Kidney (tissue), 13 donors: ENCODE measurements at regions not wholly inside any gene's neighbourhood (a gene's known extent, or its start where the extent isn't known, plus 50 kb on each side); places are given as distances from the start of the nearest gene placed in this dataset.
A peak's percentile ranks its signal among the peaks of the same experiment; 100 is the strongest.

Experiments used
- DNase-seq, 5 donors: peaks; one replicate each; pipeline ENCODE4 v3.0.0-alpha.2; 2013 to 2020
- FAIRE-seq: peaks from 2 replicates; lab custom pipeline; 2012; peaks lifted over from hg19 to GRCh38; lab: Jason Lieb, UNC
- H3K27ac ChIP-seq, 2 donors: one replicate each; pipeline ENCODE4 v1.7.0; 2013; ENCODE audit warnings: low read depth in 2 of 2, low read length in 2 of 2, inconsistent platforms in 1 of 2
- H3K27me3 ChIP-seq: one replicate; pipeline ENCODE4 v1.7.1; 2013; ENCODE audit warnings: low read length, inconsistent platforms; ENCODE audit not compliant: control insufficient read depth, insufficient read depth
- H3K36me3 ChIP-seq, 3 donors: one replicate each; pipeline versions ENCODE4 v1.7.0 to v1.7.1; 2013; ENCODE audit warnings: low read length in 3 of 3, control low read depth in 1 of 3, inconsistent platforms in 1 of 3; ENCODE audit not compliant: insufficient read depth in 3 of 3, control insufficient read depth in 2 of 3
- H3K4me1 ChIP-seq, 3 donors: one replicate each; pipeline versions ENCODE4 v1.7.0 to v1.7.1; 2013; ENCODE audit warnings: low read length in 3 of 3, inconsistent platforms in 1 of 3, low read depth in 1 of 3; ENCODE audit not compliant: control insufficient read depth in 2 of 3, insufficient read depth in 2 of 3
- H3K4me3 ChIP-seq, 3 donors: one replicate each; pipeline versions ENCODE4 v1.7.0 to v1.8.1; 2013; ENCODE audit warnings: low read length in 3 of 3, control low read depth in 1 of 3, inconsistent platforms in 1 of 3
- H3K9ac ChIP-seq, 3 donors: one replicate each; pipeline versions ENCODE4 v1.7.0 to v1.7.1; 2013; ENCODE audit warnings: low read length in 3 of 3, control low read depth in 1 of 3, inconsistent platforms in 1 of 3
- H3K9me3 ChIP-seq, 3 donors: one replicate each; pipeline versions ENCODE4 v1.7.0 to v1.7.1; 2013; ENCODE audit warnings: low read length in 3 of 3, control low read depth in 1 of 3, inconsistent platforms in 1 of 3; ENCODE audit not compliant: control insufficient read depth in 2 of 3, insufficient read depth in 1 of 3
- CTCF ChIP-seq: IDR thresholded peaks from 3 replicates; pipeline ENCODE4 v1.5.1; 2012; ENCODE audit warnings: mild to moderate bottlenecking, moderate library complexity, borderline replicate concordance; ENCODE audit not compliant: insufficient read depth; ENCODE audit errors: extremely low read depth
- intact Hi-C: fragments of 100-400 bp; cut with DNase I; formaldehyde crosslinking; loops from one replicate; pipeline ENCODE4 v1.11.1; 2022
- donor health status: control.
- donor health status: control.
- donor health status: control.
- donor health status: control.
- donor health status: control.
- donor health status: DM: yes; HTN: yes; CAD: no.
- donor health status: Normal renal cell carcinoma (clear cell type).

GRCh38 chr9:134568811-134569210 is 72.8 kb upstream of the COL5A1 start:
- FAIRE-seq (no peak), DNase-seq (peak in 1 of 5 donors; percentile 6)
- H3K27ac ChIP-seq: no peak overlapping the region
- no peaks in the 10 kb centered on the region for H3K4me1 ChIP-seq
- H3K36me3 ChIP-seq: no peaks in the 10 kb centered on the region
- H3K9me3 ChIP-seq: peaks cover 0 to 3% (median 0%) of the 10 kb centered on the region in 3 donors
- intact Hi-C loops: no loop called here
- TF ChIP-seq CTCF: no peak
- no peaks in the 10 kb centered on the region for H3K27me3 ChIP-seq
- H3K9ac ChIP-seq: no peak overlapping the region
- H3K4me3 ChIP-seq: no peak overlapping the region

- TF ChIP-seq CTCF: no peak
- H3K27ac ChIP-seq: no peak overlapping the region
- FAIRE-seq (no peak), DNase-seq (peak in 2 of 5 donors; percentile 1 to 11)
- no peak overlapping the region for H3K9ac ChIP-seq
- no peaks in the 10 kb centered on the region for H3K27me3 ChIP-seq
- H3K4me1 ChIP-seq: no peaks in the 10 kb centered on the region
- peaks cover 0 to 3% (median 0%) of the 10 kb centered on the region in 3 donors for H3K9me3 ChIP-seq
- H3K4me3 ChIP-seq: no peak overlapping the region
- no peaks in the 10 kb centered on the region for H3K36me3 ChIP-seq
- intact Hi-C loops: no loop called here
Measured at GRCh38 chr9:134569626-134570025, 72.0 kb upstream of the COL5A1 start.

- no peak for TF ChIP-seq CTCF
- DNase-seq: peak in 2 of 5 donors; percentile 8 to 35
- intact Hi-C loops: no loop called here
- H3K27ac ChIP-seq: no peak overlapping the region
- H3K9ac ChIP-seq: no peak overlapping the region
- H3K4me1 ChIP-seq: no peaks in the 10 kb centered on the region
- no peaks in the 10 kb centered on the region for H3K27me3 ChIP-seq
- no peak for FAIRE-seq
- H3K4me3 ChIP-seq: no peak overlapping the region
- H3K9me3 ChIP-seq: peaks cover 0 to 3% (median 0%) of the 10 kb centered on the region in 3 donors
- no peaks in the 10 kb centered on the region for H3K36me3 ChIP-seq
Measured at GRCh38 chr9:134570151-134570621, 71.4 kb upstream of the COL5A1 start.
